Tibial nerve (tissue), 4 donors: ENCODE measurements at regions not wholly inside any gene's neighbourhood (a gene's known extent, or its start where the extent isn't known, plus 50 kb on each side); places are given as distances from the start of the nearest gene placed in this dataset.

Experiments used
- DNase-seq, 2 donors: peaks; one replicate each; pipeline ENCODE4 v3.0.0-alpha.2; 2019; ENCODE audit warnings: low spot score in 2 of 2
- H3K27ac ChIP-seq, 4 donors: fragments of 200-600 bp; sonication (generic) in 3 of 4; one replicate each; pipeline ENCODE4 v1.5.1; 2017 to 2019; ENCODE audit warnings: mild to moderate bottlenecking in 1 of 4
- H3K27me3 ChIP-seq, 2 donors: fragments of 200-600 bp; sonication (generic) in 1 of 2; one replicate each; pipeline versions ENCODE4 v1.5.1 to v1.6.0; 2017 to 2019
- H3K36me3 ChIP-seq, 3 donors: fragments of 200-600 bp; sonication (generic); one replicate each; pipeline ENCODE4 v1.5.1; 2018 to 2019
- H3K4me1 ChIP-seq, 4 donors: fragments of 200-600 bp; sonication (generic) in 3 of 4; one replicate each; pipeline ENCODE4 v1.5.1; 2017 to 2019
- H3K4me3 ChIP-seq, 4 donors: fragments of 200-600 bp; sonication (generic) in 3 of 4; one replicate each; pipeline ENCODE4 v1.5.1; 2017 to 2019; ENCODE audit warnings: mild to moderate bottlenecking in 1 of 4, moderate library complexity in 1 of 4
- H3K9me3 ChIP-seq, 4 donors: fragments of 200-600 bp; sonication (generic) in 3 of 4; one replicate each; pipeline ENCODE4 v1.5.1; 2017 to 2019
- CTCF ChIP-seq, 5 experiments: fragments of 200-600 bp in 3 of 5; fragments of 450-650 bp in 2 of 5; sonication (generic) in 3 of 5; IDR thresholded peaks; one replicate each; pipeline ENCODE4 v1.5.1; 2016 to 2019; ENCODE audit warnings: antibody characterized with exemption in 5 of 5, mild to moderate bottlenecking in 3 of 5, moderate library complexity in 2 of 5
- EP300 ChIP-seq, 2 donors: sonication (generic); formaldehyde crosslinking; IDR thresholded peaks; one replicate each; pipeline ENCODE4 v1.6.1; 2017; ENCODE audit warnings: antibody characterized with exemption in 2 of 2, mild to moderate bottlenecking in 1 of 2
- POLR2A ChIP-seq, 2 donors: fragments of 450-650 bp; IDR thresholded peaks; one replicate each; pipeline ENCODE4 v1.6.1; 2017; ENCODE audit warnings: antibody characterized with exemption in 2 of 2, mild to moderate bottlenecking in 2 of 2, moderate library complexity in 2 of 2
- WGBS, 2 donors: methylation state at CpG; one replicate each; pipeline ENCODE4 v1.1.5; 2018; 5-methylcytosine and 5-hydroxymethylcytosine counted together

GRCh38 chr12:107564946-107565345, 120.7 kb upstream of the PWP1 start:
- Histone ChIP-seq H3K36me3 (no peaks in the 10 kb centered on the region), H3K27ac (no peak overlapping the region), H3K4me1 (no peaks in the 10 kb centered on the region), H3K9me3 (no peaks in the 10 kb centered on the region), H3K4me3 (no peak overlapping the region), H3K27me3 (no peaks in the 10 kb centered on the region)
- 35 to 46% methylated on average over 3 of the region's 3 CpGs for WGBS, 2 donors
- peak in 2 of 5 experiments; percentile 9 to 26 for TF ChIP-seq CTCF (IDR thresholded peaks at IDR 0.05)
- no peak for TF ChIP-seq POLR2A (IDR thresholded peaks at IDR 0.05)
- TF ChIP-seq EP300 (IDR thresholded peaks at IDR 0.05) = no peak
- DNase-seq = no peak

- H3K36me3 ChIP-seq = no peaks in the 10 kb centered on the region
- no peak overlapping the region for H3K4me3 ChIP-seq
- H3K4me1 ChIP-seq = no peaks in the 10 kb centered on the region
- H3K9me3 ChIP-seq = no peaks in the 10 kb centered on the region
- WGBS, 2 donors = 63 to 73% methylated on average over 5 of the region's 5 CpGs
- no peak overlapping the region for H3K27ac ChIP-seq
- TF ChIP-seq CTCF (IDR thresholded peaks at IDR 0.05) (no peak), EP300 (IDR thresholded peaks at IDR 0.05) (no peak), POLR2A (IDR thresholded peaks at IDR 0.05) (no peak)
- no peak for DNase-seq
- H3K27me3 ChIP-seq = no peaks in the 10 kb centered on the region
These were observed 120.0 kb upstream of the PWP1 start for GRCh38 chr12:107565551-107565950.

- Histone ChIP-seq H3K4me1 (no peaks in the 10 kb centered on the region), H3K27ac (no peak overlapping the region), H3K27me3 (no peaks in the 10 kb centered on the region), H3K4me3 (no peak overlapping the region), H3K9me3 (no peaks in the 10 kb centered on the region), H3K36me3 (no peaks in the 10 kb centered on the region)
- WGBS, 2 donors = 91 to 94% methylated on average over 6 of the region's 6 CpGs
- DNase-seq = no peak
- TF ChIP-seq CTCF (IDR thresholded peaks at IDR 0.05) (no peak), POLR2A (IDR thresholded peaks at IDR 0.05) (no peak), EP300 (IDR thresholded peaks at IDR 0.05) (no peak)
These were observed 117.6 kb upstream of the PWP1 start for GRCh38 chr12:107567876-107568619.

GRCh38 chr12:107568718-107569117, 116.9 kb upstream of the PWP1 start:
- Histone ChIP-seq H3K27ac (no peak overlapping the region), H3K9me3 (no peaks in the 10 kb centered on the region), H3K4me1 (no peaks in the 10 kb centered on the region), H3K27me3 (no peaks in the 10 kb centered on the region), H3K36me3 (no peaks in the 10 kb centered on the region), H3K4me3 (no peak overlapping the region)
- 66 to 72% methylated on average over 5 of the region's 5 CpGs for WGBS, 2 donors
- no peak for DNase-seq
- no peak for TF ChIP-seq EP300 (IDR thresholded peaks at IDR 0.05)
- TF ChIP-seq POLR2A (IDR thresholded peaks at IDR 0.05) = no peak
- TF ChIP-seq CTCF (IDR thresholded peaks at IDR 0.05) = no peak

- WGBS, 2 donors = 65 to 72% methylated on average over 1 of the region's 1 CpG
These were observed 114.9 kb upstream of the PWP1 start for GRCh38 chr12:107570721-107571120.

More at GRCh38 chr12:107570721-107571120, 114.9 kb upstream of the PWP1 start:
- Histone ChIP-seq H3K27ac (no peak overlapping the region), H3K4me1 (no peaks in the 10 kb centered on the region), H3K36me3 (no peaks in the 10 kb centered on the region), H3K27me3 (no peaks in the 10 kb centered on the region), H3K4me3 (no peak overlapping the region), H3K9me3 (no peaks in the 10 kb centered on the region)
- TF ChIP-seq POLR2A (IDR thresholded peaks at IDR 0.05) = no peak
- DNase-seq = no peak
